B cell (primary cell): ENCODE measurements at regions not wholly inside any gene's neighbourhood (a gene's known extent, or its start where the extent isn't known, plus 50 kb on each side); places are given as distances from the start of the nearest gene placed in this dataset.

Experiments used
- ATAC-seq: fragments of 200-7000 bp; cut with Tn5 transposase; one replicate; pipeline ENCODE4 v1.10.0; 2021; ENCODE audit warnings: low read depth, mild to moderate bottlenecking, moderate number of reproducible peaks, moderate library complexity
- CTCF ChIA-PET: fragments of 350-600 bp; sonication (Branson Sonifier 250); formaldehyde crosslinking; loops from one replicate; lab custom pipeline; 2021; ENCODE audit warnings: antibody characterized with exemption, inconsistent platforms; lab: Charles Lee
- POLR2A ChIA-PET: fragments of 350-600 bp; sonication (Branson Sonifier 250); formaldehyde crosslinking; loops from one replicate; lab custom pipeline; 2021; ENCODE audit warnings: antibody characterized with exemption; lab: Charles Lee
- DNase-seq: peaks from one replicate; pipeline ENCODE4 v3.0.0; 2013
- H2AFZ ChIP-seq: 2 replicates; pipeline ENCODE4 v1.6.1; 2012; ENCODE audit warnings: mild to moderate bottlenecking, low read depth, low read length; ENCODE audit not compliant: insufficient read depth, poor library complexity, severe bottlenecking
- H3K27ac ChIP-seq, 2 donors: 1 replicate in 1 of 2; 2 replicates in 1 of 2; pipeline ENCODE4 v1.5.1; 2012 to 2013; ENCODE audit warnings: low read length in 2 of 2, mild to moderate bottlenecking in 2 of 2, moderate library complexity in 1 of 2
- H3K27me3 ChIP-seq, 4 experiments: fragments of 200-600 bp in 1 of 4; sonication (generic) in 1 of 4; replicated peaks in 1 of 4; 1 replicate in 2 of 4; 2 replicates in 2 of 4; pipeline versions ENCODE4 v1.6.1 to v1.7.0; 2013 to 2016; ENCODE audit warnings: low read length in 3 of 4, mild to moderate bottlenecking in 2 of 4, mixed read lengths in 1 of 4, moderate library complexity in 1 of 4; ENCODE audit not compliant: insufficient read depth in 4 of 4, control insufficient read depth in 3 of 4; ENCODE audit errors: control extremely low read depth in 1 of 4
- H3K36me3 ChIP-seq, 2 experiments: replicated peaks in 1 of 2; 1 replicate in 1 of 2; 2 replicates in 1 of 2; pipeline versions ENCODE4 v1.6.1 to v1.7.1; 2013; ENCODE audit warnings: low read length in 1 of 2; ENCODE audit not compliant: insufficient read depth in 2 of 2, control insufficient read depth in 1 of 2; ENCODE audit errors: control extremely low read depth in 1 of 2, extremely low read depth in 1 of 2
- H3K4me1 ChIP-seq, 2 donors: fragments of 200-600 bp in 1 of 2; sonication (generic) in 1 of 2; 1 replicate in 1 of 2; 2 replicates in 1 of 2; pipeline versions ENCODE4 v1.5.1 to v1.6.1; 2013 to 2017; ENCODE audit warnings: low read length in 2 of 2; ENCODE audit not compliant: control insufficient read depth in 2 of 2, insufficient read depth in 2 of 2
- H3K4me2 ChIP-seq: replicated peaks from 2 replicates; pipeline ENCODE3; 2012; ENCODE audit warnings: mild to moderate bottlenecking, low read depth, low read length; ENCODE audit not compliant: poor library complexity, severe bottlenecking
- H3K4me3 ChIP-seq, 5 experiments: fragments of 200-600 bp in 1 of 5; sonication (generic) in 1 of 5; 1 replicate in 3 of 5; 2 replicates in 2 of 5; pipeline versions ENCODE4 v1.5.1 to v1.7.0; 2011 to 2016; ENCODE audit warnings: low read length in 4 of 5, mild to moderate bottlenecking in 4 of 5, low read depth in 2 of 5, control low read depth in 1 of 5, moderate library complexity in 1 of 5; ENCODE audit not compliant: insufficient read depth in 1 of 5; ENCODE audit errors: control extremely low read depth in 1 of 5, extremely low read depth in 1 of 5
- H3K79me2 ChIP-seq: fragments of 200-600 bp; sonication (generic); one replicate; pipeline ENCODE4 v1.6.0; 2016; ENCODE audit warnings: low read length; ENCODE audit not compliant: control insufficient read depth, insufficient read depth
- H3K9ac ChIP-seq: fragments of 200-600 bp; sonication (generic); 2 replicates; pipeline ENCODE4 v1.6.1; 2017; ENCODE audit warnings: mild to moderate bottlenecking, low read length, moderate library complexity
- H3K9me3 ChIP-seq, 3 donors: one replicate each; pipeline versions ENCODE4 v1.6.1 to v1.7.1; 2013; ENCODE audit warnings: low read length in 2 of 3; ENCODE audit not compliant: control insufficient read depth in 2 of 3, insufficient read depth in 1 of 3; ENCODE audit errors: control extremely low read depth in 1 of 3
- H4K20me1 ChIP-seq: 2 replicates; pipeline ENCODE4 v1.6.0; 2012; ENCODE audit warnings: mild to moderate bottlenecking, low read length; ENCODE audit not compliant: insufficient read depth, control insufficient read depth, poor library complexity, severe bottlenecking
- H3K27ac Mint-ChIP-seq: one replicate; pipeline ENCODE4 v1.8.0; 2021; ENCODE audit warnings: mixed read lengths
- H3K27me3 Mint-ChIP-seq: one replicate; pipeline ENCODE4 v1.8.0; 2021; ENCODE audit warnings: mixed read lengths
- H3K4me1 Mint-ChIP-seq: one replicate; pipeline ENCODE4 v1.8.0; 2021; ENCODE audit warnings: mixed read lengths
- H3K4me3 Mint-ChIP-seq: one replicate; pipeline ENCODE4 v1.8.0; 2021; ENCODE audit warnings: mixed read lengths
- H3K9me3 Mint-ChIP-seq: one replicate; pipeline ENCODE4 v1.8.0; 2022; ENCODE audit warnings: mixed read lengths; ENCODE audit not compliant: insufficient read depth
- EZH2 ChIP-seq: IDR thresholded peaks from 2 replicates; pipeline ENCODE4 v1.6.1; 2012; ENCODE audit warnings: borderline replicate concordance, low read depth, mild to moderate bottlenecking, moderate library complexity, low read length; ENCODE audit not compliant: insufficient read depth, poor library complexity, severe bottlenecking
- WGBS: methylation state at CpG from one replicate; pipeline ENCODE4 v1.1.5; 2013; ENCODE audit warnings: missing lambda C conversion rate; ENCODE audit not compliant: insufficient coverage; 5-methylcytosine and 5-hydroxymethylcytosine counted together
- intact Hi-C: fragments of 100-400 bp; cut with micrococcal nuclease; formaldehyde crosslinking; loops from one replicate; pipeline ENCODE4 v1.10.0; 2022
- TF ChIP-seq, protein P1 (sequence below): fragments of 200-600 bp; IDR thresholded peaks from one replicate; pipeline ENCODE4 v1.8.0; 2022; ENCODE audit warnings: antibody characterized with exemption, mild to moderate bottlenecking

DNA sequence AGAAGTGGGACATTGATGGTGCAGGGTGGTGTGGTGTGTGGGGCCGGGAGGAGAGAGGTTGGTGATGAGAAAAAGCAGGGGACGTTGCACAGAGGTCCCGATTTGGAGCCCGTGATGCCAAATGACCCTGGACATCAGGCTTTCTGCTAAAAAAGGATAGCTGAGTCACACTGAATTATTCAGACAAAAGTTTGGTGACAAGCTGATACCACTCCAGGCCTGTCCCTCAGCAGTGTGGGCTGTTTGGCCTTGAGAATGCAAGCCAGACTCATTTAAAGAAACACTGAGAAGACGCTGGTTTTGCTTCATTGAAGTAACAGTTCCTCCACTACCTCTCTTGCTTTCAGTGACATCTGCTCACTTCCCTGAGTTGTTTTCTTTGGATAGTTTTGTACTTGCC, 262.1 kb upstream of the PWP1 start:
- peaks cover 0 to 8% (median 0%) of the 10 kb centered on the region in 3 donors for H3K9me3 ChIP-seq
- no peaks in the 10 kb centered on the region for H3K4me1 ChIP-seq
- H3K27ac Mint-ChIP-seq, result no peak overlapping the region
- no peak overlapping the region for H2AFZ ChIP-seq
- H3K4me1 Mint-ChIP-seq, result no peaks in the 10 kb centered on the region
- intact Hi-C loops, result no loop called here
- H3K4me3 ChIP-seq, result no peak overlapping the region
- no peak for DNase-seq
- ChIA-PET CTCF (no interaction called here), POLR2A (no interaction called here)
- H3K27me3 ChIP-seq, result no peaks in the 10 kb centered on the region
- H4K20me1 ChIP-seq, result no peaks in the 10 kb centered on the region
- H3K36me3 ChIP-seq, result no peaks in the 10 kb centered on the region
- no peaks in the 10 kb centered on the region for H3K79me2 ChIP-seq
- TF ChIP-seq, protein P1, sequence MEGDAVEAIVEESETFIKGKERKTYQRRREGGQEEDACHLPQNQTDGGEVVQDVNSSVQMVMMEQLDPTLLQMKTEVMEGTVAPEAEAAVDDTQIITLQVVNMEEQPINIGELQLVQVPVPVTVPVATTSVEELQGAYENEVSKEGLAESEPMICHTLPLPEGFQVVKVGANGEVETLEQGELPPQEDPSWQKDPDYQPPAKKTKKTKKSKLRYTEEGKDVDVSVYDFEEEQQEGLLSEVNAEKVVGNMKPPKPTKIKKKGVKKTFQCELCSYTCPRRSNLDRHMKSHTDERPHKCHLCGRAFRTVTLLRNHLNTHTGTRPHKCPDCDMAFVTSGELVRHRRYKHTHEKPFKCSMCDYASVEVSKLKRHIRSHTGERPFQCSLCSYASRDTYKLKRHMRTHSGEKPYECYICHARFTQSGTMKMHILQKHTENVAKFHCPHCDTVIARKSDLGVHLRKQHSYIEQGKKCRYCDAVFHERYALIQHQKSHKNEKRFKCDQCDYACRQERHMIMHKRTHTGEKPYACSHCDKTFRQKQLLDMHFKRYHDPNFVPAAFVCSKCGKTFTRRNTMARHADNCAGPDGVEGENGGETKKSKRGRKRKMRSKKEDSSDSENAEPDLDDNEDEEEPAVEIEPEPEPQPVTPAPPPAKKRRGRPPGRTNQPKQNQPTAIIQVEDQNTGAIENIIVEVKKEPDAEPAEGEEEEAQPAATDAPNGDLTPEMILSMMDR, result no peak
- TF ChIP-seq EZH2, result no peak
- H3K9ac ChIP-seq, result no peak overlapping the region
- no peak for ATAC-seq
- peaks cover 2% of the 10 kb centered on the region for H3K9me3 Mint-ChIP-seq
- WGBS, result 86% methylated on average over 5 of the region's 5 CpGs
- peaks cover 14% of the 10 kb centered on the region for H3K27me3 Mint-ChIP-seq
- H3K4me2 ChIP-seq, result no peak overlapping the region
- H3K4me3 Mint-ChIP-seq, result no peak overlapping the region
- no peak overlapping the region for H3K27ac ChIP-seq

GRCh38 chr12:107429006-107429705, 256.4 kb upstream of the PWP1 start:
- H3K36me3 ChIP-seq, result no peaks in the 10 kb centered on the region
- Mint-ChIP-seq H3K27ac (no peak overlapping the region), H3K4me1 (peaks cover 4% of the 10 kb centered on the region), H3K27me3 (peaks cover 10% of the 10 kb centered on the region), H3K4me3 (no peak overlapping the region), H3K9me3 (no peaks in the 10 kb centered on the region)
- H3K9ac ChIP-seq, result no peak overlapping the region
- ATAC-seq (no peak), DNase-seq (no peak)
- intact Hi-C loops, result no loop called here
- no peaks in the 10 kb centered on the region for H4K20me1 ChIP-seq
- H3K79me2 ChIP-seq, result no peaks in the 10 kb centered on the region
- peaks cover 0 to 8% (median 0%) of the 10 kb centered on the region in 3 donors for H3K9me3 ChIP-seq
- ChIA-PET POLR2A (no interaction called here), CTCF (no interaction called here)
- H3K4me1 ChIP-seq, result peaks cover 3 to 7% of the 10 kb centered on the region in 2 donors
- no peak for TF ChIP-seq EZH2
- TF ChIP-seq, protein P1, result no peak
- no peaks in the 10 kb centered on the region for H3K27me3 ChIP-seq
- H2AFZ ChIP-seq, result no peak overlapping the region
- H3K4me3 ChIP-seq, result no peak overlapping the region
- 88% methylated on average over 6 of the region's 7 CpGs for WGBS
- no peak overlapping the region for H3K4me2 ChIP-seq
- H3K27ac ChIP-seq, result no peak overlapping the region
